DND-41 (cell line): ENCODE measurements at regions not wholly inside any gene's neighbourhood (a gene's known extent, or its start where the extent isn't known, plus 50 kb on each side); places are given as distances from the start of the nearest gene placed in this dataset.

Experiments used
- ATAC-seq: fragments of 200-7000 bp; cut with Tn5 transposase; 3 replicates; pipeline ENCODE4 v1.9.1; 2021; ENCODE audit warnings: low read depth; ENCODE audit not compliant: insufficient read depth
- DNase-seq: peaks from one replicate; pipeline ENCODE4 v3.0.0-alpha.2; 2020
- H2AFZ ChIP-seq: 2 replicates; pipeline ENCODE4 v1.6.0; 2012; ENCODE audit warnings: low read depth, low read length
- H3K27ac ChIP-seq: 2 replicates; pipeline ENCODE4 v1.5.1; 2012; ENCODE audit warnings: low read length, inconsistent platforms
- H3K27me3 ChIP-seq: fragments of 200-600 bp; sonication (generic); 2 replicates; pipeline ENCODE4 v1.6.0; 2012; ENCODE audit warnings: low read length, mild to moderate bottlenecking, inconsistent platforms; ENCODE audit not compliant: insufficient read depth, poor library complexity
- H3K36me3 ChIP-seq: 2 replicates; pipeline ENCODE4 v1.5.1; 2012; ENCODE audit warnings: low read length, inconsistent platforms; ENCODE audit not compliant: insufficient read depth
- H3K4me1 ChIP-seq: 2 replicates; pipeline ENCODE4 v1.5.1; 2012; ENCODE audit warnings: mild to moderate bottlenecking, low read length; ENCODE audit not compliant: insufficient read depth
- H3K4me2 ChIP-seq: 2 replicates; pipeline ENCODE4 v1.6.0; 2012; ENCODE audit warnings: mild to moderate bottlenecking, moderate library complexity, low read length, inconsistent platforms; ENCODE audit not compliant: insufficient read depth
- H3K4me3 ChIP-seq, 2 experiments: fragments of 200-600 bp in 1 of 2; shearing (Covaris generic) in 1 of 2; 2 replicates each; pipeline ENCODE4 v1.5.1; 2012 to 2016; ENCODE audit warnings: inconsistent platforms in 2 of 2, low read length in 2 of 2, mild to moderate bottlenecking in 2 of 2, low read depth in 1 of 2, moderate library complexity in 1 of 2
- H3K79me2 ChIP-seq: 2 replicates; pipeline ENCODE4 v1.6.0; 2012; ENCODE audit warnings: low read length, inconsistent platforms; ENCODE audit not compliant: insufficient read depth
- H3K9ac ChIP-seq: 2 replicates; pipeline ENCODE4 v1.6.0; 2012; ENCODE audit warnings: low read depth, mild to moderate bottlenecking, inconsistent platforms, low read length, moderate library complexity
- H3K9me3 ChIP-seq: 2 replicates; pipeline ENCODE4 v1.5.1; 2012; ENCODE audit warnings: low read length, moderate library complexity, mild to moderate bottlenecking, inconsistent platforms; ENCODE audit not compliant: insufficient read depth, severe bottlenecking
- H4K20me1 ChIP-seq: 2 replicates; pipeline ENCODE4 v1.6.0; 2012; ENCODE audit warnings: low read length; ENCODE audit not compliant: insufficient read depth
- EZH2 ChIP-seq: IDR thresholded peaks from 3 replicates; pipeline ENCODE4 v1.6.1; 2012; ENCODE audit warnings: borderline replicate concordance, low read depth, mild to moderate bottlenecking, moderate library complexity, low read length, inconsistent platforms; ENCODE audit not compliant: severe bottlenecking
- TF ChIP-seq, protein P1 (sequence below): IDR thresholded peaks from 2 replicates; pipeline ENCODE4 v1.5.1; 2012; ENCODE audit warnings: borderline replicate concordance, low read length, moderate library complexity, mild to moderate bottlenecking; ENCODE audit not compliant: poor library complexity, severe bottlenecking; ENCODE audit errors: extremely low read depth

GRCh38 chr1:55539652-55540512, 324.7 kb upstream of the USP24 start:
- DNase-seq: no peak
- no peak overlapping the region for H3K4me3 ChIP-seq
- no peak overlapping the region for H2AFZ ChIP-seq
- H3K4me1 ChIP-seq: no peaks in the 10 kb centered on the region
- H4K20me1 ChIP-seq: no peaks in the 10 kb centered on the region
- ATAC-seq: no peak
- H3K9ac ChIP-seq: no peak overlapping the region
- H3K79me2 ChIP-seq: no peaks in the 10 kb centered on the region
- TF ChIP-seq EZH2: no peak
- TF ChIP-seq, protein P1, sequence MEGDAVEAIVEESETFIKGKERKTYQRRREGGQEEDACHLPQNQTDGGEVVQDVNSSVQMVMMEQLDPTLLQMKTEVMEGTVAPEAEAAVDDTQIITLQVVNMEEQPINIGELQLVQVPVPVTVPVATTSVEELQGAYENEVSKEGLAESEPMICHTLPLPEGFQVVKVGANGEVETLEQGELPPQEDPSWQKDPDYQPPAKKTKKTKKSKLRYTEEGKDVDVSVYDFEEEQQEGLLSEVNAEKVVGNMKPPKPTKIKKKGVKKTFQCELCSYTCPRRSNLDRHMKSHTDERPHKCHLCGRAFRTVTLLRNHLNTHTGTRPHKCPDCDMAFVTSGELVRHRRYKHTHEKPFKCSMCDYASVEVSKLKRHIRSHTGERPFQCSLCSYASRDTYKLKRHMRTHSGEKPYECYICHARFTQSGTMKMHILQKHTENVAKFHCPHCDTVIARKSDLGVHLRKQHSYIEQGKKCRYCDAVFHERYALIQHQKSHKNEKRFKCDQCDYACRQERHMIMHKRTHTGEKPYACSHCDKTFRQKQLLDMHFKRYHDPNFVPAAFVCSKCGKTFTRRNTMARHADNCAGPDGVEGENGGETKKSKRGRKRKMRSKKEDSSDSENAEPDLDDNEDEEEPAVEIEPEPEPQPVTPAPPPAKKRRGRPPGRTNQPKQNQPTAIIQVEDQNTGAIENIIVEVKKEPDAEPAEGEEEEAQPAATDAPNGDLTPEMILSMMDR: no peak
- H3K4me2 ChIP-seq: no peak overlapping the region
- H3K27ac ChIP-seq: no peak overlapping the region
- no peaks in the 10 kb centered on the region for H3K36me3 ChIP-seq
- no peaks in the 10 kb centered on the region for H3K27me3 ChIP-seq
- H3K9me3 ChIP-seq: no peaks in the 10 kb centered on the region

- Histone ChIP-seq H3K4me2 (no peak overlapping the region), H3K36me3 (no peaks in the 10 kb centered on the region), H3K4me1 (no peaks in the 10 kb centered on the region), H3K9me3 (no peaks in the 10 kb centered on the region), H3K9ac (no peak overlapping the region), H3K79me2 (no peaks in the 10 kb centered on the region), H4K20me1 (no peaks in the 10 kb centered on the region), H3K4me3 (no peak overlapping the region), H2AFZ (no peak overlapping the region), H3K27me3 (no peaks in the 10 kb centered on the region), H3K27ac (no peak overlapping the region)
- TF ChIP-seq EZH2: no peak
- TF ChIP-seq, protein P1: no peak
- DNase-seq (no peak), ATAC-seq (no peak)
Measured at GRCh38 chr1:55538428-55538827, 323.3 kb upstream of the USP24 start.

DNA sequence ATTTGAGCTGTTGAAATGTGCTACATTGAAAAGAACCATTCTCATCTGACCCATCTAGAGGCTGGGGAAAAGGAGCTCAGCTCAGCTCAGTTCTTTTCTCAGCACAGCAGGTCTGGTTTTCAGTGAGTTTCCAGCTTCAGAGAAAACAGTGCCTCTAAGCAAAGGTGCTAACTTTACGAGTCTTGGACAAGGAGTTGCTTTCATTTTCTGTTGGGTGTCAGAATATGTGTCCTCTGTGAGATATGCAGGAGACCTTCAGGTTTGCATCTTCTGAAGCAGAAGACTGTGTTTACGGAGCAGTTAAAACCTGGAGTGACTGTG, 321.3 kb upstream of the USP24 start:
- DNase-seq (no peak), ATAC-seq (peak; percentile 45; the same call in 1 of the 3 replicates)
- TF ChIP-seq, protein P1: no peak
- no peak for TF ChIP-seq EZH2
- H3K4me1 ChIP-seq: no peaks in the 10 kb centered on the region
- H3K79me2 ChIP-seq: no peaks in the 10 kb centered on the region
- H3K4me2 ChIP-seq: no peak overlapping the region
- H4K20me1 ChIP-seq: no peaks in the 10 kb centered on the region
- no peaks in the 10 kb centered on the region for H3K9me3 ChIP-seq
- no peak overlapping the region for H3K4me3 ChIP-seq
- H3K9ac ChIP-seq: no peak overlapping the region
- H3K36me3 ChIP-seq: no peaks in the 10 kb centered on the region
- H3K27ac ChIP-seq: no peak overlapping the region
- no peaks in the 10 kb centered on the region for H3K27me3 ChIP-seq
- no peak overlapping the region for H2AFZ ChIP-seq
